ENCODE measurements at regions not wholly inside any gene's neighbourhood (a gene's known extent, or its start where the extent isn't known, plus 50 kb on each side); places are given as distances from the start of the nearest gene placed in this dataset.
A peak's percentile ranks its signal among the peaks of the same experiment; 100 is the strongest.
"Not testable (repeated sequence)": the region's sequence is repeated elsewhere in the genome, so short reads cannot be mapped to it uniquely, and the experiment has no call there.

GRCh38 chr2:869894-870293 lies 80.8 kb upstream of the SNTG2 start:
- H3K4me3 ChIP-seq (ENCODE audit: low read length), result no peak overlapping the region
- no peak overlapping the region for H3K4ac ChIP-seq (ENCODE audit: low read depth, low read length)
- no peak overlapping the region for H3K56ac ChIP-seq (ENCODE audit: low read length)
- no peaks in the 10 kb centered on the region for H3K36me3 ChIP-seq (ENCODE audit: control insufficient read depth, insufficient read depth, low read length)
- no peak overlapping the region for H3K9ac ChIP-seq (ENCODE audit: low read length)
- no peak overlapping the region for H4K5ac ChIP-seq (ENCODE audit: low read length)
- H2BK15ac ChIP-seq (replicated peaks; ENCODE audit: low read depth), result no peak overlapping the region
- H3K4me2 ChIP-seq (ENCODE audit: low read length), result no peak overlapping the region
- H3K27ac ChIP-seq (ENCODE audit: low read depth, low read length), result no peak overlapping the region
- H3K79me1 ChIP-seq (ENCODE audit: low read length), result no peaks in the 10 kb centered on the region
- DNase-seq, result no peak
- no peak overlapping the region for H3K23ac ChIP-seq (ENCODE audit: low read length)
- no CpG with 5 or more reads among the region's 1 CpG for WGBS (ENCODE audit: extremely low coverage, insufficient coverage, low lambda C conversion rate)
- H3K4me1 ChIP-seq (ENCODE audit: control insufficient read depth, low read depth, low read length), result peaks cover 4% of the 10 kb centered on the region
- H3K18ac ChIP-seq (ENCODE audit: low read length), result no peak overlapping the region
- H2BK120ac ChIP-seq (ENCODE audit: low read depth, low read length), result no peak overlapping the region
- no peaks in the 10 kb centered on the region for H3K27me3 ChIP-seq (ENCODE audit: insufficient read depth, low read length, poor library complexity)
- H2BK5ac ChIP-seq (ENCODE audit: low read length), result no peak overlapping the region
- H2AK5ac ChIP-seq (ENCODE audit: low read length), result no peak overlapping the region
- H3K79me2 ChIP-seq (ENCODE audit: control insufficient read depth, insufficient read depth, low read length), result no peaks in the 10 kb centered on the region
- H4K8ac ChIP-seq (ENCODE audit: low read depth, low read length), result no peak overlapping the region

DNA sequence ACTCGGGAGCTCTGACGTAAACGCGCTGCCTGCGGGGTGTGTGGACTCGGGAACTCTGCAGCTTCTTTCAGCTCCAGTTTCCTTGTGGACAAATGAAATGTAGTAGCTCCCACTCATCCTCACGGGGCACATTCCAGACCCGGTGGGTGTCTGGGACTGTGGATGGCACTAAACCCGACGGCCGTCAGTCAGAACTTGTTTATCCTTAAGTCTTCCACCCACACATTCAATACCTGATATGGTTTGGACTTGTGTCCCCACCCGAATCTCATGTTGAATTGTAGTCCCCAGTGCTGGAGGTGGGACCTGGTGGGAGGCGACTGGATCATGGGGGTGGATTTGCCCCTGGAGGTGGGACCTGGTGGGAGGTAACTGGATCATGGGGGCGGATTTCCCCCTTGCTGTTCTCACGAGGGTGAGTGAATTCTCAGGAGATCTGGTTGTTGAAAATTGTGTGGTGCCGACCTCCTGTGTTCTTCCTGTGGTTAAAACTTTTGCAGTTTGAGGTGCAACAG lies 81.2 kb upstream of the SNTG2 start:
- Histone ChIP-seq H3K23ac (ENCODE audit: low read length) (no peak overlapping the region), H3K4ac (ENCODE audit: low read depth, low read length) (no peak overlapping the region), H2BK15ac (replicated peaks; ENCODE audit: low read depth) (no peak overlapping the region), H2BK5ac (ENCODE audit: low read length) (no peak overlapping the region), H3K4me2 (ENCODE audit: low read length) (no peak overlapping the region), H3K18ac (ENCODE audit: low read length) (no peak overlapping the region), H3K9ac (ENCODE audit: low read length) (no peak overlapping the region), H3K79me2 (ENCODE audit: control insufficient read depth, insufficient read depth, low read length) (no peaks in the 10 kb centered on the region), H2BK120ac (ENCODE audit: low read depth, low read length) (no peak overlapping the region), H3K4me3 (ENCODE audit: low read length) (no peak overlapping the region), H3K27me3 (ENCODE audit: insufficient read depth, low read length, poor library complexity) (no peaks in the 10 kb centered on the region), H3K27ac (ENCODE audit: low read depth, low read length) (no peak overlapping the region), H3K56ac (ENCODE audit: low read length) (no peak overlapping the region), H3K4me1 (ENCODE audit: control insufficient read depth, low read depth, low read length) (peaks cover 4% of the 10 kb centered on the region), H3K79me1 (ENCODE audit: low read length) (no peaks in the 10 kb centered on the region), H4K5ac (ENCODE audit: low read length) (no peak overlapping the region), H2AK5ac (ENCODE audit: low read length) (no peak overlapping the region), H3K36me3 (ENCODE audit: control insufficient read depth, insufficient read depth, low read length) (no peaks in the 10 kb centered on the region), H4K8ac (ENCODE audit: low read depth, low read length) (no peak overlapping the region)
- no CpG with 5 or more reads among the region's 16 CpGs for WGBS (ENCODE audit: extremely low coverage, insufficient coverage, low lambda C conversion rate)
- DNase-seq, result no peak

DNA sequence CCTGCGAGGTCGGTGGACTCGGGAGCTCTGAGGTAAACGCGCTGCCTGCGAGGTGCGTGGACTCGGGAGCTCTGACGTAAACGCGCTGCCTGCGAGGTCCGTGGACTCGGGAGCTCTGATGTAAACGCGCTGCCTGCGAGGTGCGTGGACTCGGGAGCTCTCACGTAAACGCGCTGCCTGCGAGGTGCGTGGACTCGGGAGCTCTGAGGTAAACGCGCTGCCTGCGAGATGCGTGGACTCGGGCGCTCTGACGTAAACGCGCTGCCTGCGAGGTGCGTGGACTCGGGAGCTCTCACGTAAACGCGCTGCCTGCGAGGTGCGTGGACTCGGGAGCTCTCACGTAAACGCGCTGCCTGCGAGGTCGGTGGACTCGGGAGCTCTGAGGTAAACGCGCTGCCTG lies 81.8 kb upstream of the SNTG2 start:
- H3K36me3 ChIP-seq (ENCODE audit: control insufficient read depth, insufficient read depth, low read length); H2BK15ac ChIP-seq (replicated peaks; ENCODE audit: low read depth); H2BK5ac ChIP-seq (ENCODE audit: low read length); H3K4me3 ChIP-seq (ENCODE audit: low read length); H4K5ac ChIP-seq (ENCODE audit: low read length); H3K23ac ChIP-seq (ENCODE audit: low read length); H3K9ac ChIP-seq (ENCODE audit: low read length); DNase-seq; H3K4me2 ChIP-seq (ENCODE audit: low read length); H4K8ac ChIP-seq (ENCODE audit: low read depth, low read length); H3K79me1 ChIP-seq (ENCODE audit: low read length); H3K18ac ChIP-seq (ENCODE audit: low read length); H3K79me2 ChIP-seq (ENCODE audit: control insufficient read depth, insufficient read depth, low read length); H2AK5ac ChIP-seq (ENCODE audit: low read length); H3K27ac ChIP-seq (ENCODE audit: low read depth, low read length); H3K27me3 ChIP-seq (ENCODE audit: insufficient read depth, low read length, poor library complexity); H3K56ac ChIP-seq (ENCODE audit: low read length); H2BK120ac ChIP-seq (ENCODE audit: low read depth, low read length); H3K4me1 ChIP-seq (ENCODE audit: control insufficient read depth, low read depth, low read length); H3K4ac ChIP-seq (ENCODE audit: low read depth, low read length): not testable (repeated sequence)
- WGBS (ENCODE audit: extremely low coverage, insufficient coverage, low lambda C conversion rate), result no CpG with 5 or more reads among the region's 51 CpGs

- H3K18ac ChIP-seq (ENCODE audit: low read length), result no peak overlapping the region
- H2BK15ac ChIP-seq (replicated peaks; ENCODE audit: low read depth), result no peak overlapping the region
- H3K4me2 ChIP-seq (ENCODE audit: low read length), result no peak overlapping the region
- DNase-seq, result no peak
- H3K79me1 ChIP-seq (ENCODE audit: low read length), result no peaks in the 10 kb centered on the region
- no peak overlapping the region for H3K4me3 ChIP-seq (ENCODE audit: low read length)
- WGBS (ENCODE audit: extremely low coverage, insufficient coverage, low lambda C conversion rate), result no CpG with 5 or more reads among the region's 9 CpGs
- no peak overlapping the region for H4K5ac ChIP-seq (ENCODE audit: low read length)
- H4K8ac ChIP-seq (ENCODE audit: low read depth, low read length), result no peak overlapping the region
- no peak overlapping the region for H3K23ac ChIP-seq (ENCODE audit: low read length)
- H2BK5ac ChIP-seq (ENCODE audit: low read length), result no peak overlapping the region
- no peak overlapping the region for H3K9ac ChIP-seq (ENCODE audit: low read length)
- H2AK5ac ChIP-seq (ENCODE audit: low read length), result no peak overlapping the region
- H3K4me1 ChIP-seq (ENCODE audit: control insufficient read depth, low read depth, low read length), result peaks cover 4% of the 10 kb centered on the region
- no peaks in the 10 kb centered on the region for H3K36me3 ChIP-seq (ENCODE audit: control insufficient read depth, insufficient read depth, low read length)
- no peaks in the 10 kb centered on the region for H3K79me2 ChIP-seq (ENCODE audit: control insufficient read depth, insufficient read depth, low read length)
- no peak overlapping the region for H3K56ac ChIP-seq (ENCODE audit: low read length)
- H3K27me3 ChIP-seq (ENCODE audit: insufficient read depth, low read length, poor library complexity), result no peaks in the 10 kb centered on the region
- H3K4ac ChIP-seq (ENCODE audit: low read depth, low read length), result no peak overlapping the region
- H3K27ac ChIP-seq (ENCODE audit: low read depth, low read length), result no peak overlapping the region
- no peak overlapping the region for H2BK120ac ChIP-seq (ENCODE audit: low read depth, low read length)
Observed at GRCh38 chr2:867296-867695, 83.4 kb upstream of the SNTG2 start.

GRCh38 chr2:866887-867286 lies 83.8 kb upstream of the SNTG2 start:
- Histone ChIP-seq H3K18ac (ENCODE audit: low read length) (no peak overlapping the region), H2BK120ac (ENCODE audit: low read depth, low read length) (no peak overlapping the region), H3K23ac (ENCODE audit: low read length) (no peak overlapping the region), H3K56ac (ENCODE audit: low read length) (no peak overlapping the region), H2AK5ac (ENCODE audit: low read length) (no peak overlapping the region), H3K9ac (ENCODE audit: low read length) (no peak overlapping the region), H2BK5ac (ENCODE audit: low read length) (no peak overlapping the region), H3K4ac (ENCODE audit: low read depth, low read length) (no peak overlapping the region), H2BK15ac (replicated peaks; ENCODE audit: low read depth) (no peak overlapping the region), H3K79me1 (ENCODE audit: low read length) (no peaks in the 10 kb centered on the region), H3K36me3 (ENCODE audit: control insufficient read depth, insufficient read depth, low read length) (no peaks in the 10 kb centered on the region), H4K5ac (ENCODE audit: low read length) (no peak overlapping the region), H3K4me2 (ENCODE audit: low read length) (no peak overlapping the region), H3K4me1 (ENCODE audit: control insufficient read depth, low read depth, low read length) (peaks cover 4% of the 10 kb centered on the region), H3K4me3 (ENCODE audit: low read length) (no peak overlapping the region), H3K27me3 (ENCODE audit: insufficient read depth, low read length, poor library complexity) (no peaks in the 10 kb centered on the region), H4K8ac (ENCODE audit: low read depth, low read length) (no peak overlapping the region), H3K27ac (ENCODE audit: low read depth, low read length) (no peak overlapping the region), H3K79me2 (ENCODE audit: control insufficient read depth, insufficient read depth, low read length) (no peaks in the 10 kb centered on the region)
- WGBS (ENCODE audit: extremely low coverage, insufficient coverage, low lambda C conversion rate), result no CpG with 5 or more reads among the region's 6 CpGs
- peak; percentile 74 for DNase-seq

DNA sequence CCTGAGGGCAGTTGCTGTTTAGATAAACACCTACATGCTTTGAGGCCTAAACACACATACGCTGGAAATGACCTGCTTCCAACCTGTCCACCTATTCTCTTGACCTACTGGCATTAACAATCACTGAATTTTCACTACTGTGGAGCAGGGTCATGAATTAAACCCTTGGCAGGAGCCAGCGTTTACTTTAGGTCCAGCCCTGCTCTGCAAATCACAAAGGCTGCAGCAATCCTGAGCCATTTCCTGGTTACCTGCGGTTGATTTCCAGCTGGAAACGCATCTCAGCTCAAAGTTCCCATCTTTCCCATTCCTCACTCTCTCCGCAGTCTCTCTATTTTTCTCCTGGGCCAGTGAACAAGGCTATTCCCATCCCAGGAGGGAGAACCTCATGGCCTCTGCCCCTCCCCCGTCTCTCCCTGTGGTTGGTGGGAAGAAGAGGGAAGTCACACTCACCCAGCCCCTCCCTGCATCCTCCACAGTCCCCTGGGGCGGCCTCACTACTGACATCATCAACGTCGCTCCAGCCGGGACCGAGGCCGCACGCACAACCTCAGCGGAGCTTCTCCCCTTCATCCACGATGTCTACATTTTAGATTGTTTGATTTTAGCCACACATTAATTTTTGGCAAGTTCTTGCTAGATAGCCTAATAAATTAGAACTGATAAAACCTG lies 84.5 kb upstream of the SNTG2 start:
- H3K18ac ChIP-seq (ENCODE audit: low read length), result no peak overlapping the region
- H2BK120ac ChIP-seq (ENCODE audit: low read depth, low read length), result no peak overlapping the region
- H4K5ac ChIP-seq (ENCODE audit: low read length), result no peak overlapping the region
- H4K8ac ChIP-seq (ENCODE audit: low read depth, low read length), result no peak overlapping the region
- no peak overlapping the region for H2AK5ac ChIP-seq (ENCODE audit: low read length)
- no peak overlapping the region for H3K56ac ChIP-seq (ENCODE audit: low read length)
- H2BK15ac ChIP-seq (replicated peaks; ENCODE audit: low read depth), result no peak overlapping the region
- DNase-seq, result peak; percentile 62
- H3K27ac ChIP-seq (ENCODE audit: low read depth, low read length), result no peak overlapping the region
- no peaks in the 10 kb centered on the region for H3K27me3 ChIP-seq (ENCODE audit: insufficient read depth, low read length, poor library complexity)
- no peaks in the 10 kb centered on the region for H3K79me1 ChIP-seq (ENCODE audit: low read length)
- H3K4me2 ChIP-seq (ENCODE audit: low read length), result no peak overlapping the region
- H3K23ac ChIP-seq (ENCODE audit: low read length), result no peak overlapping the region
- no peaks in the 10 kb centered on the region for H3K36me3 ChIP-seq (ENCODE audit: control insufficient read depth, insufficient read depth, low read length)
- H3K4me1 ChIP-seq (ENCODE audit: control insufficient read depth, low read depth, low read length), result peaks cover 4% of the 10 kb centered on the region
- WGBS (ENCODE audit: extremely low coverage, insufficient coverage, low lambda C conversion rate), result no CpG with 5 or more reads among the region's 15 CpGs
- no peaks in the 10 kb centered on the region for H3K79me2 ChIP-seq (ENCODE audit: control insufficient read depth, insufficient read depth, low read length)
- no peak overlapping the region for H2BK5ac ChIP-seq (ENCODE audit: low read length)
- H3K9ac ChIP-seq (ENCODE audit: low read length), result no peak overlapping the region
- no peak overlapping the region for H3K4me3 ChIP-seq (ENCODE audit: low read length)
- H3K4ac ChIP-seq (ENCODE audit: low read depth, low read length), result no peak overlapping the region
